ENCODE measurements at regions not wholly inside any gene's neighbourhood (a gene's known extent, or its start where the extent isn't known, plus 50 kb on each side); places are given as distances from the start of the nearest gene placed in this dataset.

DNA sequence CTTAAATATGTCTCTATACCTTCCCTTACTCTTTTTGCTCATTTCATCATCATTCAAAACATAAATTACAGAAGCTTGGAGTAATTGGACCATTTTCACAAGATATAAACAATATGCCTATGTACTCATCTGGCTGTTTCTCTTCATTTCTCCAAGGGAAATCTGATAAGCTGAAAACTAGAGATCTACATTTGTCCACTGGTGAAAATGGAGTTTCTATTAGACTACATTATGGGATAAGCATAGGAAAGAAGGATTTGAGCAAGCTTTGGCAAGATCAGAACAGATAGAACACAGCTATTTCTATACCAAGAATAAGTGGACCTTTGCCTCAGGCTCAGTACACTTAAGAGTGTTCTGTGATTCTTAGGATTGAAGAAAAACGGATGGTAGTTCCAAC lies 404.4 kb downstream of the GASK1B start (continued):
- TF ChIP-seq MXI1 (IDR thresholded peaks at IDR 0.05; ENCODE audit: low read depth, low read length) (no peak), TCF12 (IDR thresholded peaks at IDR 0.05) (no peak; the same call in 1 of the 2 replicates), ZBTB33 (IDR thresholded peaks at IDR 0.05; ENCODE audit: borderline replicate concordance, low read depth) (no peak), SIN3A (IDR thresholded peaks at IDR 0.05; ENCODE audit: borderline replicate concordance, low read depth, low read length) (no peak), ELF1 (IDR thresholded peaks at IDR 0.05) (no peak), GABPA (IDR thresholded peaks at IDR 0.05; ENCODE audit: low read depth) (no peak)

- no peaks in the 10 kb centered on the region for H3K9me2 ChIP-seq
- ChIA-PET POLR2A (no interaction called here), CTCF (interaction anchor here (0.7 to 1.0 kb wide), 2 partner anchors 10 to 947 kb away, joined by 3 read pairs; no protein-coding TSS in a partner anchor)
- 17% methylated on average over 1 of the region's 1 CpG for WGBS (ENCODE audit: low lambda C conversion rate)
- no peaks in the 10 kb centered on the region for H3K36me3 ChIP-seq (replicated peaks in 1 of 2; ENCODE audit: control insufficient read depth in 1 of 2, insufficient read depth in 2 of 2, low read length in 1 of 2)
- no peak overlapping the region for H3K27ac ChIP-seq (ENCODE audit: low read depth in 2 of 2, low read length in 1 of 2)
- H3K9me3 ChIP-seq, result no peaks in the 10 kb centered on the region
- H3K4me1 ChIP-seq (ENCODE audit: control insufficient read depth in 1 of 2, insufficient read depth in 2 of 2, low read depth in 1 of 2, low read length in 1 of 2), result peaks cover 0 to 4% of the 10 kb centered on the region in 2 experiments; a peak in 2 of 4 replicates
- no peak for TF ChIP-seq POLR2AphosphoS5 (IDR thresholded peaks at IDR 0.05; ENCODE audit: low read depth, low read length)
- no peak for TF ChIP-seq JUND (IDR thresholded peaks at IDR 0.05)
- TF ChIP-seq NRF1 (IDR thresholded peaks at IDR 0.05; ENCODE audit: low read depth, low read length), result no peak
- no peak for TF ChIP-seq REST (IDR thresholded peaks at IDR 0.05; ENCODE audit: low read depth, low read length)
- TF ChIP-seq, protein P1, sequence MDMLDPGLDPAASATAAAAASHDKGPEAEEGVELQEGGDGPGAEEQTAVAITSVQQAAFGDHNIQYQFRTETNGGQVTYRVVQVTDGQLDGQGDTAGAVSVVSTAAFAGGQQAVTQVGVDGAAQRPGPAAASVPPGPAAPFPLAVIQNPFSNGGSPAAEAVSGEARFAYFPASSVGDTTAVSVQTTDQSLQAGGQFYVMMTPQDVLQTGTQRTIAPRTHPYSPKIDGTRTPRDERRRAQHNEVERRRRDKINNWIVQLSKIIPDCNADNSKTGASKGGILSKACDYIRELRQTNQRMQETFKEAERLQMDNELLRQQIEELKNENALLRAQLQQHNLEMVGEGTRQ (IDR thresholded peaks at IDR 0.05; ENCODE audit: borderline replicate concordance, low read depth, low read length), result no peak
- TF ChIP-seq YY1 (IDR thresholded peaks at IDR 0.05; ENCODE audit: low read depth), result no peak
- TF ChIP-seq ZBTB33 (IDR thresholded peaks at IDR 0.05; ENCODE audit: borderline replicate concordance, low read depth), result no peak
- TF ChIP-seq PBX3 (IDR thresholded peaks at IDR 0.05), result no peak
- no peak for TF ChIP-seq SMC3 (IDR thresholded peaks at IDR 0.05; ENCODE audit: low read depth, low read length)
- no peaks in the 10 kb centered on the region for H4K20me1 ChIP-seq (ENCODE audit: insufficient read depth)
- H3K9ac ChIP-seq, result no peak overlapping the region
- H3F3A ChIP-seq (replicated peaks; ENCODE audit: insufficient read depth), result no peaks in the 10 kb centered on the region
- no peak overlapping the region for H3K4me2 ChIP-seq
- no peaks in the 10 kb centered on the region for H3K27me3 ChIP-seq (ENCODE audit: insufficient read depth)
- H2AFZ ChIP-seq (ENCODE audit: low read depth), result no peak overlapping the region
- no peak for DNase-seq
- H3K79me2 ChIP-seq (ENCODE audit: insufficient read depth), result no peaks in the 10 kb centered on the region
- H3K4me3 ChIP-seq (ENCODE audit: low read depth in 2 of 2, low read length in 1 of 2), result no peak overlapping the region
These were observed 409.3 kb downstream of the GASK1B start for GRCh38 chr4:157763490-157763889.
